ELF-1 (cell line): ENCODE measurements at regions not wholly inside any gene's neighbourhood (a gene's known extent, or its start where the extent isn't known, plus 50 kb on each side); places are given as distances from the start of the nearest gene placed in this dataset.
A peak's percentile ranks its signal among the peaks of the same experiment; 100 is the strongest.
"Not testable (repeated sequence)": the region's sequence is repeated elsewhere in the genome, so short reads cannot be mapped to it uniquely, and the experiment has no call there.

Experiments
- DNase-seq: peaks from one replicate; pipeline ENCODE4 v3.0.0-alpha.2; 2016; ENCODE audit warnings: low read depth, low spot score

GRCh38 chr13:58617880-58618665, 986.5 kb downstream of the PCDH17 start:
- DNase-seq: no peak

GRCh38 chr13:58619396-58620113, 988.0 kb downstream of the PCDH17 start:
- no peak for DNase-seq

GRCh38 chr13:58620176-58620575, 988.6 kb downstream of the PCDH17 start:
- DNase-seq: no peak

GRCh38 chr13:58625703-58626389, 994.3 kb downstream of the PCDH17 start:
- no peak for DNase-seq

- DNase-seq: no peak
These were observed 999.2 kb downstream of the PCDH17 start for GRCh38 chr13:58630794-58631193.

GRCh38 chr13:58633226-58633625, 1001.7 kb downstream of the PCDH17 start:
- no peak for DNase-seq

GRCh38 chr13:58655086-58655485, 1023.5 kb downstream of the PCDH17 start:
- no peak for DNase-seq

- no peak for DNase-seq
These were observed 1029.3 kb downstream of the PCDH17 start for GRCh38 chr13:58660826-58661225.

GRCh38 chr13:58666331-58666730, 1034.8 kb downstream of the PCDH17 start:
- no peak for DNase-seq

GRCh38 chr13:58667096-58667495, 1035.6 kb downstream of the PCDH17 start:
- DNase-seq: no peak

- DNase-seq: peak; percentile 13
These were observed 1048.6 kb downstream of the PCDH17 start for GRCh38 chr13:58680115-58680514.

GRCh38 chr13:58682616-58683015, 1051.1 kb downstream of the PCDH17 start:
- no peak for DNase-seq

GRCh38 chr13:58687148-58687547, 1055.6 kb downstream of the PCDH17 start:
- no peak for DNase-seq

- no peak for DNase-seq
These were observed 1067.0 kb downstream of the PCDH17 start for GRCh38 chr13:58698531-58698930.

GRCh38 chr13:58704953-58705352, 1073.4 kb downstream of the PCDH17 start:
- no peak for DNase-seq

- no peak for DNase-seq
These were observed 1074.9 kb downstream of the PCDH17 start for GRCh38 chr13:58706421-58706820.

GRCh38 chr13:58712191-58712590, 1080.6 kb downstream of the PCDH17 start:
- peak; percentile 50 for DNase-seq

- DNase-seq: not testable (repeated sequence)
These were observed 1082.5 kb downstream of the PCDH17 start for GRCh38 chr13:58714016-58714415.

- DNase-seq: no peak
These were observed 1089.7 kb downstream of the PCDH17 start for GRCh38 chr13:58721273-58721672.

GRCh38 chr13:58728126-58728525, 1096.6 kb downstream of the PCDH17 start:
- no peak for DNase-seq

- no peak for DNase-seq
These were observed 1097.8 kb downstream of the PCDH17 start for GRCh38 chr13:58729361-58729760.

- no peak for DNase-seq
These were observed 1113.1 kb downstream of the PCDH17 start for GRCh38 chr13:58744686-58745085.
